Kidney glomerular epithelial cell (primary cell): ENCODE measurements at regions not wholly inside any gene's neighbourhood (a gene's known extent, or its start where the extent isn't known, plus 50 kb on each side); places are given as distances from the start of the nearest gene placed in this dataset.
A peak's percentile ranks its signal among the peaks of the same experiment; 100 is the strongest.
"Not testable (repeated sequence)": the region's sequence is repeated elsewhere in the genome, so short reads cannot be mapped to it uniquely, and the experiment has no call there.

Experiments
- DNase-seq: peaks from one replicate; lab custom pipeline; 2025; lab: John Stamatoyannopoulos, UW

- DNase-seq: no peak
Measured at GRCh38 chr3:69688400-69688799, 50.9 kb upstream of the MITF start.

- DNase-seq: no peak
Measured at GRCh38 chr3:69687641-69688040, 51.6 kb upstream of the MITF start.

DNA sequence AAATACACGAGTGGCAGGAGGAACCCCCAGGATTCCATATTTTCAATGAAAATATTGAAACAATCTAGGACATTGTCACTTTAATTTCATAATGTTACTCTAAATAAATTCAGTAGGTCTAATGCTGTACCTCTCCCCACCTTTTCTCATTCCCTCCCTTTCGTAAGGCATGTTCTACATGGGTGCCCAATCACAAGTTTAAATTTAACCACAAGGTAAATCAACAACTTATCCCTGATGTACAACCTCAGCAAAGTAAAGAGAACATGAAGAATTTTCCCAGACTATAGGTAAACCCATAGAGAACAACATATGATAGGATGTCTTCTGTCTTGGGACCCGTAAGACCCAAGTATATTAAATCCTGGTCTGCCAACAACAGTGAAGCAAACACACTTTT, 53.2 kb upstream of the MITF start:
- no peak for DNase-seq

- DNase-seq: no peak
Measured at GRCh38 chr3:69684309-69684961, 54.8 kb upstream of the MITF start.

- no peak for DNase-seq
Measured at GRCh38 chr3:69683082-69683806, 56.0 kb upstream of the MITF start.

DNA sequence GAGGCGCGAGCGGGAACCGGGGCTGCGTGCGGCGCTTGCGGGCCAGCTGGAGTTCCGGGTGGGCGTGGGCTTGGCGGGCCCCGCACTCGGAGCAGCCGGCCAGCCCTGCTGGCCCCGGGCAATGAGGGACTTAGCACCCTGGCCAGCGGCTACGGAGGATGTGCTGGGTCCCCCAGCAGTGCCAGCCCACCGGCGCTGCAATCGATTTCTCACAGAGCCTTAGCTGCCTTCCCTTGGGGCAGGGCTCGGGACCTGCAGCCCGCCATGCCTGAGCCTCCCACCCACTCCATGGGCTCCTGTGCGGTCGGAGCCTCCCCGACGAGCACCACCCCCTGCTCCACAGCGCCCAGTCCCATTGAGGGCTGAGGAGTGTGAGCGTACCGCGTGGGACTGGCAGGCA, 61.8 kb upstream of the MITF start:
- DNase-seq: not testable (repeated sequence)

DNA sequence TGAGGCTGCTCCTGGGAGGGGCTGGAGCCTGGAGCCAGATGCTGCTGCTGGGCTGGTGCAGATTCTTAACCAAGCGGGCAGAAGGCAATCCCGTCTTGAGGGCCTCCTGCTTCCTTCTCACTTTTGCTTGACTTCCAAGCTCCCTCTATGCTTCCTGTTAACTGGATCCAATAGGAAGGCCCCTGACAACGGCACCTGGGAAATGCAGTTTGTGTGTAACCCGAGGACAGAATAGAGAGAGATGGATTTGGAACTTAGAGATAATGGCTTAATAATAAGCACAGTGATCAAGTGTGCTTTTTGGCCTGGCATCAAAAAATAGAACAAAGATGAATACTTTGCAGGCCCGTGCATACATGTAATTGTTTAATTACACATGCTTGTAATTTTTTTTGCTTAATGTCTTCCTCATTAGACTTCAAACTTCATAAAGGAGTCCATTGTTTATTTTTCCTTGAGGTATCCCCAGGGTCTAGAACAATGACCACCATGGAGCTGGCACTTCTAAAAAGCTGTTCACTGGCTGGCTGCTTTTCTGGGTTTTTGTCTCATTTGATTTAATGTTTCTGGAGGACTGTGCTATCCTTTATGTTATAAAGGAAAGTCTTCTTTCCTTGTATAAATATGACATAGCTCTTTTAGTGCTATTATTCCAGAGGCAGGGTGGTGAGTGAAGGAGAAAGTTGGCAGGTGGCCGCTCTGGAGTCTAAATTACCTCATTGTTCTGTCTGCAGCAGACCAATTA, 63.3 kb upstream of the MITF start:
- no peak for DNase-seq

DNA sequence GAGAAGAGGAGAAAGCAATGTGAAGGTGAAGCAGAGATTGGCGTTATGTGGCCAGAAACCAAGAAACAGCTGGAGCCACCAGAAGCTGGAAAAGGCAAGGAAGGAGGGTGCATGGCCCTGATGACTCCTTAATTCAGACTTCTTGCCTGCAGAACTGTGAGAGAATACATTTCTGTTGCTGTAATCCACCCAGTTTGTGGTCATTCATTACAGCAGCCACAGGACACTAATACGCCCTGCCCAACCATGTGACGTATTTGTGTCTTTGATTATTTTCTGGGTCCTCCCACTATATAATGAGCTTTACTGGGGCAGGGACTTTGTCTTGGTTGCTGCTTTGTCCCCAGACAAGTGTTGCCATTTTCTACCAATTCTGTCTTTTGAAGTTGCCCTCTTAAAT, 64.5 kb upstream of the MITF start:
- DNase-seq: no peak

DNA sequence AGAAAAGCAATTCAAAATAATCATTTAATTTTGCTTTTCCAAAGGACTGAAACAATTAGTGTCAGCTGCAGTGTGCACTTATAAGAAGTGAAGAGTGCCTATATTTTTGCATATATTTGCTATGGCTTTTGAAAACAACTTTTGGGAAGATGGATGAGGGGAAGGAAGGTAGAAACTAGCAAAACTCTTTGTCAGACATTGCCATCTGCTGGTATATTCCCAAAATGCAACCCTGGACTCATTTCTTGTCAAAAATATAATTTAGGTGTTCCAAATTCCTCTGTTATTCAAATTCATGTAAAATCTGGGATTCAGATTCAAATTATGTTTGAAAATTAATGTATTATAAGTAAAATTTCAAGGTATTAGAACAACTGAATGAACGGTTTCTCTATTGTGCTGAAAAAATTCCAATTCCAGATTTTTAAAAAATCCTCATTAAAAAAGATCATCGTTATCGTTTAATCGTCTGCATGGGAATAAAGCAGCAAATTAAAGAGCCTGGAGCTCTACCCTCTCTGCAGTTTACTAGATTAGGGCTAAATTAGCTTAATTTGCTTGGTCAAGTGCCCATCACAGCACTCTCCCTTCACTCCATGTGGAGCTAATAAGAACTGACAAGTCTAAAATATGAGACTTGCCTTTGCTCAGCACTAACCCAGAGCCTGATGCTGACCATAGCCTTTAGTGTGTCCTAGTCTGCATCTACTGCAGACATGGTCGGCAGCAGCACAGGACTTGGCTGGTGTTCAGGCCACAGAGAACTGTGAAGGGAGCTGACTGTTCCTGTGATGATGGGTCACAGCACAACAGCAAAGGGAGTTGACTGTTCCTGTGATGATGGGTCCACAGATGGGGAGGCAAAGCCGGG, 67.9 kb upstream of the MITF start:
- peak; percentile 77 for DNase-seq

GRCh38 chr3:69669070-69669469, 70.2 kb upstream of the MITF start:
- DNase-seq: no peak

- peak; percentile 95 for DNase-seq
Measured at GRCh38 chr3:69665026-69665737, 74.1 kb upstream of the MITF start.

GRCh38 chr3:69660631-69661030, 78.6 kb upstream of the MITF start:
- DNase-seq: no peak

DNA sequence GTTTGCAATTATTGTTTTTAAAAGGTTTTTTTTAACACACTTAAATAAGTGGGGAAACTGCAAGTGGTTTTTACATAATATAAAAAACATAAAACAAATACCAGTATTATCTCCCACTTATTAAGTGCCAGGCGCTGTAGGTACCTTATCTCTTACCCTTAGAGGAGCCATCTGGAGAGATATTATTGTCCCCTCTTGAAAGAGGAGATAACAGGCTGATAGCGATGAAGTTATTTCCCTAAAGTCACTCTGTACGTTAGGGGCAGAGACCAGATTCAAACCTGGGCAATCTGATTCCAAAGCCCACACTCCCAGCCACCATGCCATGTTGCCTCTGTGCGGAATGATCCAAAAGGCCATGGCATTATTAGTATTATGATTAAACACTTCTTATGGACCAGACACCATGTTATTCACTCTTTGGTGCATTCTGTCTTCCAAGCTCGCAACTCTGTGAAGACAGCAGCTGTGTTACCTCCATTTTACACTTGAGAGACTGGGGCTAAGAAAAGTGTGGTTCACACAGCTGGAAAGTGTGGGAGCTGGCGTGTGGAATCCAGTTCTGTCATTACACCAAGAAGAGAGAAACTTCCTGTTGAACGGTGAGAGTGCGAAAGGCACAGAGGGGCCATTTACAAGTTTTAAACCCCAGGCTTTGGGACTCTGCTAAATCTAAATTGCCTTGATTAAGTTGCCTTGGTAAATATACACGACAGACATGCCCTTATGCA, 79.9 kb upstream of the MITF start:
- DNase-seq: no peak

GRCh38 chr3:69658514-69659140, 80.6 kb upstream of the MITF start:
- no peak for DNase-seq

DNA sequence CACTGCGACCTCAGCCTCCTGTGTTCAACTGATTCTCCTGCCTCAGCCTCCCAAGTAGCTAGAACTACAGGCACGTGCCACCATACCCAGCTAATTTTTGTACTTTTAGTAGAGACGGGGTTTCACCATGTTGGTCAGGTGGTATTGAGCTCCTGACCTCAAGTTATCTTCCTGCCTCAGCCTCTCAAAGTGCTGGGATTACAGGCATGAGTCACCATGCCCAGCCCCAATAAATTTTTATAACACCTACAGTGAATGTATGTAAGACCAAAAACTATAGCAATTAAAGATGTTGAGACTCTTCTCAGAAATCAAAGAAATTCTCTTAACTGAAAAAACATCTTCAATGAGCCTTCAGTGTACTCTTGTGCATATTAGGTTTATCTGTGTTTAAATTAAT, 82.2 kb upstream of the MITF start:
- not testable (repeated sequence) for DNase-seq

- no peak for DNase-seq
Measured at GRCh38 chr3:69651765-69652164, 87.5 kb upstream of the MITF start.

DNA sequence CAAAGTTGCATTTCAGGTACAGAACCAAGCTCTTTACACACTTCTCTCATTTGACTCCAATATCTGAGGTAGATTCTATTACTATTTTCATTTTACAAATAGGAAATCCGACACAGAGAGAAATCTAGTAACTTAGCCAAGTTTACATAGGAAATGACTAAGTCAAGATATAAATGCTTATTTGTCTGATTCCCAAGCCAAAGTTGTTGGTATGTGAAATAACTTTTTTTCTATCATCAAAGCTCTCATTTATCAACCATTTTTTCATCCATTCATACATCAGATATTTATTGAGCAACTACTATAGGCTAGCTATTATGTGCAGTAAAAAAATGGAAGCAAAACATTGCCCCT, 89.2 kb upstream of the MITF start:
- no peak for DNase-seq

GRCh38 chr3:69649120-69650065, 89.9 kb upstream of the MITF start:
- DNase-seq: peak; percentile 80

DNA sequence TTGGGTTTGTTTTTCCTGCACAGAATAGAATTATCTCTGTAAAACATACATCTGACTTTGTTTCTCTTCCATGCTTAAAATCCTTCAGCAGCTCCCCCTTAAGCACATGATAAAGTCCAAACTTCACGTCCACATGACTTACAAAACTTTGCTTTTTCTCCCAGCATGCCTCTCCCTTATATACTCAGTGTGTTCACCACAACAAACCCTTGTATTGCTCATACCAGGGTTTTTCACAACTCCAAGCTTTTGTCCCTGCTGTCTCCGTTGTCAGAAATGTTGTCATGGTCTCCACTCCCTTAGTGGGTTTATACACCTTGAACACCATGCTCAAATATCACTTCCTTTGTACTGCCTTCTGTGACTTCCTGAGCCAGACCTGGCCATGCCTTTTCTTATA, 91.1 kb upstream of the MITF start:
- DNase-seq: no peak
